GM12872 (cell line): ENCODE measurements at regions not wholly inside any gene's neighbourhood (a gene's known extent, or its start where the extent isn't known, plus 50 kb on each side); places are given as distances from the start of the nearest gene placed in this dataset.

Experiments used
- CTCF ChIP-seq: IDR thresholded peaks from 3 replicates; pipeline ENCODE4 v1.5.1; 2011; ENCODE audit warnings: low read depth, mild to moderate bottlenecking, low read length, moderate library complexity; ENCODE audit not compliant: insufficient read depth

- no peak for TF ChIP-seq CTCF
These were observed 83.5 kb upstream of the LUZP2 start for GRCh38 chr11:24413391-24413790.

GRCh38 chr11:24421766-24422165 lies 75.1 kb upstream of the LUZP2 start:
- no peak for TF ChIP-seq CTCF

GRCh38 chr11:24422376-24422775 lies 74.5 kb upstream of the LUZP2 start:
- TF ChIP-seq CTCF: no peak

GRCh38 chr11:24437123-24437522 lies 59.7 kb upstream of the LUZP2 start:
- no peak for TF ChIP-seq CTCF
